OCI-LY1 (cell line): ENCODE measurements at regions not wholly inside any gene's neighbourhood (a gene's known extent, or its start where the extent isn't known, plus 50 kb on each side); places are given as distances from the start of the nearest gene placed in this dataset.

Experiments
- CTCF ChIP-seq: fragments of 200-600 bp; sonication (generic), shearing (Covaris generic); IDR thresholded peaks from 2 replicates; pipeline ENCODE4 v1.5.1; 2017; ENCODE audit warnings: mild to moderate bottlenecking, antibody characterized with exemption, low read length, moderate library complexity, mixed read lengths
- EZH2 ChIP-seq: fragments of 200-600 bp; sonication (generic), shearing (Covaris generic); IDR thresholded peaks from 2 replicates; pipeline ENCODE4 v1.8.0; 2017; ENCODE audit warnings: borderline replicate concordance, mixed run types, mild to moderate bottlenecking, antibody characterized with exemption, low read length, moderate library complexity, mixed read lengths

GRCh38 chr7:25476863-25477499 lies 248.7 kb upstream of the NPVF start:
- TF ChIP-seq CTCF = no peak
- TF ChIP-seq EZH2 = no peak
